ENCODE measurements at regions not wholly inside any gene's neighbourhood (a gene's known extent, or its start where the extent isn't known, plus 50 kb on each side); places are given as distances from the start of the nearest gene placed in this dataset.

GRCh38 chr13:103517768-103518102, 451.5 kb upstream of the SLC10A2 start:
- TF ChIP-seq CTCF (conservative IDR thresholded peaks at IDR 0.05; ENCODE audit: low read depth, low read length) = no peak
- no peak overlapping the region for H3K4me3 ChIP-seq (ENCODE audit: low read depth, low read length)
- no peak for DNase-seq (ENCODE audit: low read depth)

DNA sequence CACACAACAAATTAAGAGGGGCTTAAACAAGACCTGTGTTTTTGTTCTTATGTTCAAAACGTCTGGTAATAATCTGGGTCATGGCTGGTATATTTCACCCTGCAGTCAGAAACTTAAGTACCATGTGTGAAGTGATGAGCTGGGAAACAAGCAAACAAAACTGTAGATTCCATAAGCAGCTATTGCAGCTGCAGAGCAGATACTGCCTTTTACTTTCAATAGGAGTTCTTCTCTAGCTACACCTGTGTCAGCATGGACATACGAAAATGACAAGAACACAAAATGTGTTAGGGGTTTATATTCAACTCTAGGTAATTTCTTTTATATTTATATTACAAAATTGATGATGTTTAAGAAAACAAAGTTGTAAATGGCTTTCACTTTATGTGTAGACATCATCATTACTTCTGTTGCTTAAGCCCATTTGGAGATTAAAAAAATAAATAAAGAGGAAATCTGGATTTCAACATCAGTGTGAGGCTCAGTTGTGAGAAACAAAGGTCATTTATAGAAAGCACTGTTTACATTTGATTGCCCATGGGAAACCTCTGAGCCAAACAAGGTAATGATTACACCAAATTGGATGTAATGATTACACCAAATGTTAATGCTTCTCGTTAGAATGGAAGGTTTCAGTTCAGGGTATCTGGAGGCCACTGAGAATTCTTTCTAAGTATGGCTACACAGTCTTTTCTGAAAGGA, 451.0 kb upstream of the SLC10A2 start:
- peak; percentile 88 for DNase-seq (ENCODE audit: low read depth)
- H3K4me3 ChIP-seq (ENCODE audit: low read depth, low read length) = no peak overlapping the region
- no peak for TF ChIP-seq CTCF (conservative IDR thresholded peaks at IDR 0.05; ENCODE audit: low read depth, low read length)

GRCh38 chr13:103516015-103516795, 450.0 kb upstream of the SLC10A2 start:
- DNase-seq (ENCODE audit: low read depth) = no peak
- H3K4me3 ChIP-seq (ENCODE audit: low read depth, low read length) = no peak overlapping the region
- TF ChIP-seq CTCF (conservative IDR thresholded peaks at IDR 0.05; ENCODE audit: low read depth, low read length) = no peak

DNA sequence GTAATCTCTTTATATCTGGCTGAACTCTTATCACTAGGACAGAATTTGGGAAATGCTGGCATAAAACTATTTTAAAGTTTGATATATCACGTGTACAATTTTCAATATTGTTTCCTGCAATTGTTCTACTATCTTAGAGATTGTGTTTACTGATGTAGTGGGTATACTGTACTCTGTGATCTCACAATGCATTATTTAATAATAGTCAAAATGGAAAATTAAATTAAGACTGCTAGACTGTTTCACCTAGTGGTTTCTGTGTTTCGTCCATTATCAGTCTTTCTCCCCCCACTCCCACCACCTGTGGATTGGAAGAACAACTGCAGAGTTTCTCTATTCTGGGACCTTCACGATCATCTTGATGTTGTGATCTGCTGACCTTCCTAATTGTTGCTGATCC, 449.2 kb upstream of the SLC10A2 start:
- no peak for TF ChIP-seq CTCF (conservative IDR thresholded peaks at IDR 0.05; ENCODE audit: low read depth, low read length)
- no peak for DNase-seq (ENCODE audit: low read depth)
- no peak overlapping the region for H3K4me3 ChIP-seq (ENCODE audit: low read depth, low read length)

DNA sequence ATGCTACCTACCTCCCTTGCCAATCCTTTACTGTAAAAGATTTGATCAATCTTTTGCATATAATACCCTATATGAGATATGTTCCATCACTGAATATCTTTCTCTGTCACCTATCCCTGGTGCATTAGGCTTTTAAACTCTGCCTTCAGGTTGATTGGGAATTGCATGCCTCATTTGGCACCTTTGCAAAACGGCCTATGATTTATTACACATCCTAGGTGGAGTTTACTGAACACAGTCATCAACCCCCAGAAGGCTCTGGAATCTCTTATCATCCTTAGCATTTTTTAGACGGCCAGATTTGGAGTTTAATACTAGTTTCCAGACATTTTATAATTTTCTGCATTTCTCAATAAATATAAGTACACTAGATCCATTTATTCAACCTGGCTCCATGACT, 448.4 kb upstream of the SLC10A2 start:
- no peak for DNase-seq (ENCODE audit: low read depth)
- no peak for TF ChIP-seq CTCF (conservative IDR thresholded peaks at IDR 0.05; ENCODE audit: low read depth, low read length)
- no peak overlapping the region for H3K4me3 ChIP-seq (ENCODE audit: low read depth, low read length)

GRCh38 chr13:103514188-103514587, 448.0 kb upstream of the SLC10A2 start:
- no peak overlapping the region for H3K4me3 ChIP-seq (ENCODE audit: low read depth, low read length)
- TF ChIP-seq CTCF (conservative IDR thresholded peaks at IDR 0.05; ENCODE audit: low read depth, low read length) = no peak
- no peak for DNase-seq (ENCODE audit: low read depth)
